WERI-Rb-1 (cell line): ENCODE measurements at regions not wholly inside any gene's neighbourhood (a gene's known extent, or its start where the extent isn't known, plus 50 kb on each side); places are given as distances from the start of the nearest gene placed in this dataset.
A peak's percentile ranks its signal among the peaks of the same experiment; 100 is the strongest.

Source experiments
- DNase-seq: peaks from one replicate; pipeline ENCODE4 v3.0.0-alpha.2; 2020
- H3K27ac ChIP-seq: fragments of 250-450 bp; sonication (Bioruptor Pico); 2 replicates; pipeline ENCODE4 v1.5.1; 2020; ENCODE audit warnings: mild to moderate bottlenecking, moderate library complexity
- H3K27me3 ChIP-seq: fragments of 250-450 bp; sonication (Bioruptor Pico); 2 replicates; pipeline ENCODE4 v1.5.1; 2021; ENCODE audit warnings: mild to moderate bottlenecking, low read depth, moderate library complexity; ENCODE audit not compliant: insufficient read depth, severe bottlenecking
- H3K36me3 ChIP-seq: fragments of 250-450 bp; sonication (Bioruptor Pico); 2 replicates; pipeline ENCODE4 v1.5.1; 2020; ENCODE audit warnings: mild to moderate bottlenecking, moderate library complexity
- H3K4me3 ChIP-seq: 2 replicates; pipeline ENCODE4 v1.5.1; 2011; ENCODE audit warnings: low read depth, mild to moderate bottlenecking, control low read depth, low read length
- H3K9me3 ChIP-seq: fragments of 250-450 bp; sonication (Bioruptor Pico); 2 replicates; pipeline ENCODE4 v1.5.1; 2021; ENCODE audit warnings: mild to moderate bottlenecking, moderate library complexity; ENCODE audit not compliant: severe bottlenecking
- TF ChIP-seq, protein P1 (sequence below): IDR thresholded peaks from 2 replicates; pipeline ENCODE4 v1.5.1; 2011; ENCODE audit warnings: low read depth, mild to moderate bottlenecking, control low read depth, inconsistent platforms, low read length

GRCh38 chr2:8573942-8574195, 108.0 kb upstream of the ID2 start:
- no peak for DNase-seq
- Histone ChIP-seq H3K27ac (peak overlapping the region; percentile 83), H3K27me3 (no peaks in the 10 kb centered on the region), H3K9me3 (no peaks in the 10 kb centered on the region), H3K4me3 (no peak overlapping the region; the same call in 1 of the 2 replicates), H3K36me3 (no peaks in the 10 kb centered on the region)
- TF ChIP-seq, protein P1, sequence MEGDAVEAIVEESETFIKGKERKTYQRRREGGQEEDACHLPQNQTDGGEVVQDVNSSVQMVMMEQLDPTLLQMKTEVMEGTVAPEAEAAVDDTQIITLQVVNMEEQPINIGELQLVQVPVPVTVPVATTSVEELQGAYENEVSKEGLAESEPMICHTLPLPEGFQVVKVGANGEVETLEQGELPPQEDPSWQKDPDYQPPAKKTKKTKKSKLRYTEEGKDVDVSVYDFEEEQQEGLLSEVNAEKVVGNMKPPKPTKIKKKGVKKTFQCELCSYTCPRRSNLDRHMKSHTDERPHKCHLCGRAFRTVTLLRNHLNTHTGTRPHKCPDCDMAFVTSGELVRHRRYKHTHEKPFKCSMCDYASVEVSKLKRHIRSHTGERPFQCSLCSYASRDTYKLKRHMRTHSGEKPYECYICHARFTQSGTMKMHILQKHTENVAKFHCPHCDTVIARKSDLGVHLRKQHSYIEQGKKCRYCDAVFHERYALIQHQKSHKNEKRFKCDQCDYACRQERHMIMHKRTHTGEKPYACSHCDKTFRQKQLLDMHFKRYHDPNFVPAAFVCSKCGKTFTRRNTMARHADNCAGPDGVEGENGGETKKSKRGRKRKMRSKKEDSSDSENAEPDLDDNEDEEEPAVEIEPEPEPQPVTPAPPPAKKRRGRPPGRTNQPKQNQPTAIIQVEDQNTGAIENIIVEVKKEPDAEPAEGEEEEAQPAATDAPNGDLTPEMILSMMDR: no peak

- TF ChIP-seq, protein P1: no peak
- H3K27ac ChIP-seq: peak overlapping the region; percentile 83
- no peaks in the 10 kb centered on the region for H3K27me3 ChIP-seq
- H3K36me3 ChIP-seq: no peaks in the 10 kb centered on the region
- no peaks in the 10 kb centered on the region for H3K9me3 ChIP-seq
- no peak for DNase-seq
- peak overlapping the region; percentile 42 for H3K4me3 ChIP-seq
Measured at GRCh38 chr2:8574196-8575037, 107.4 kb upstream of the ID2 start.

DNA sequence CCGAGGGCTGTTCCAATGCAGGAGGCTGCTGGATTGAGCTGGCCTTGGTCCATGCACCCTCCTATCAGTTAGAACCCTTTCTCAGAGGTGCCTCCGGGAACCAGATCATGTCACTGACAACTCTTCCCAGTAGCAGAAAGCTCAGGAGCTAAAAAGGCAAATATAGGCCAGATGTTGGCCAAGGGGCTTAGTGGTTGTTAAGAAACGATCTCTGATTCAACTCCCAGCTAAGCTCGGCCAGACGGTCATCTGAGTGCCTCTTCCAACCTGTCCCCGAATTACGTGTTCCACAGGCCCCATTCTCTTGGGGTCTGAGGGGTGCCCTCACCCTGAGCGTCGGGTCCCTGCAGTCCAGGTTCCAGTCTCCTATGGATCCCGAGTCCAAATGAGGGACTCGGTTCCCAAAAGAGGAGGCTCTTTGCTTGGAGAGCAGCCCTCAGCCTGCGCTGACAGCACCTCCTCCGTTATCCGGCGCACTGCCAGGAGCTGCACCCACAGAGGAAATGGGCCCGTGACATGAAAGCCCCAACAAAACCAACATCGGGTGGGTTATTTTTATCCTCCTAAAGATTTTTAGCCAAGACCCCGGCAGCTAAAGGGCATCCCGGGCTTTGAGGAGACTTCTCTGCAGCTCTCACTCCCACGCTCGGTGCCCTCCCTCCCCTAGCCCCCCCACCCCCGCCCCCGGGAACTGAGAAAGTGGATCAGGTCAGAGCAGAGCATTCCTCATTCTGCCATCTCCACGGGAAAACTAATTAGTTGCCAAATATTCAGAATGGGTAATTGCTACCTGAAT, 106.6 kb upstream of the ID2 start:
- H3K27ac ChIP-seq: peak overlapping the region; percentile 83
- TF ChIP-seq, protein P1: no peak
- no peaks in the 10 kb centered on the region for H3K27me3 ChIP-seq
- DNase-seq: peak; percentile 78
- no peaks in the 10 kb centered on the region for H3K9me3 ChIP-seq
- peak overlapping the region; percentile 42 for H3K4me3 ChIP-seq
- no peaks in the 10 kb centered on the region for H3K36me3 ChIP-seq

DNA sequence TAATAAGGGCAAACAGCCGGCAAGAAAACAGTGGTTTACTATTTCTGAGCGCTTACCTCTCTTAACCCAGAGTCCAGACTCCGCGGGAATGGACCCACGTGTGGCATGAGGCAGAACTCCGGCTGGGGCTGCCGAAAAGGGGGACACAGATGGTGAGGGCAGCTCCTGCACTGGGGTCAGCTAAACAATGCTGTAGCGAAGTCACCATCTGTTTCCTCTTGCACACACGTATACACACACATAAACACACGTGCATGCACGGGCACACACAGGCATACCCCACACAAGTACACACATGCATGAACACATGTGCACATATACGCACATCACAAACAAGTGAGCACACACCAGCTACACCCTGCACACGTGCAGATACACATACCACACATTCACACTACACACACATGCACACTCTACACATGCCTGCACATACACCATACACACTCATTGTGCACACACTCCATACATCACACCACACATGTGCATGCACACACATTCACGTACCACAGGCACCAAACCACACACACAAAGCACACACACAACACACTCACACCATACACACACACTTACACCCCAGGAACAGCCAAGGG, 105.9 kb upstream of the ID2 start:
- Histone ChIP-seq H3K36me3 (no peaks in the 10 kb centered on the region), H3K27me3 (no peaks in the 10 kb centered on the region), H3K27ac (peak overlapping the region; percentile 12; the same call in 1 of the 2 replicates), H3K4me3 (peak overlapping the region; percentile 42), H3K9me3 (no peaks in the 10 kb centered on the region)
- DNase-seq: peak; percentile 58
- TF ChIP-seq, protein P1: no peak

DNA sequence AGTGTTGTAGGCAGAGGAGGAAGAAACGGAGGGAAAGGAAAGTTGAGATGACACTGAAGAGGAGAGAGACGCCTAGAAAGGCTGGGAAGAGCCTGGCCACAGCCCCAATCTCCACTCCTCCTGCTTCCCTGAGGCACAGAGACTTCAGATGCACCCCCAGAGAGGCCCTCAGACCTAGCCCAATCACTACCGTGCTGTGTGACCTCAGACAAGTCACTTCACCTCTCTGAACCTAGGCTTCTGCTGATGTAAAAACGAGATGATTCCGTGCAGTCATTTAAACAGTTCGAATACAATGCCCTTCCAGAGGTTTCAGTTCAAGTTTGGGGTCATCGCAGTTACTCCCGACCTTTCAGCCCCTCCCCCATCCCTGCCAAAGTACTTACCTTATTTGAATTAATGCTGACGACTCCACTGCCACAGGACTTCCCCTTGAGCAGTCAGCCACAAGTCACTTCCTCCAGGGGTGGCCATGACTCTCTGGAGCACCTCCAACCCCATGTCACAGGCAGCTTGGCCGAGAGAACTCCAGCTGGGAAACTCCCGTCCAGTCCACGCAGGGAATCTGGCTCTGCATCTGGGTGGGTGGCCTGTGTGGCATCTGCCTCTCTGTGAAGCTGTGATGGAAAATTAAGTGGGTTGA, 105.2 kb upstream of the ID2 start:
- Histone ChIP-seq H3K36me3 (no peaks in the 10 kb centered on the region), H3K4me3 (no peak overlapping the region), H3K9me3 (no peaks in the 10 kb centered on the region), H3K27me3 (no peaks in the 10 kb centered on the region), H3K27ac (no peak overlapping the region)
- DNase-seq: no peak
- TF ChIP-seq, protein P1: no peak
